Left ventricle myocardium inferior (tissue), 1 donor: ENCODE measurements at regions not wholly inside any gene's neighbourhood (a gene's known extent, or its start where the extent isn't known, plus 50 kb on each side); places are given as distances from the start of the nearest gene placed in this dataset.

Source experiments
- DNase-seq: peaks from one replicate; pipeline ENCODE4 v3.0.0-alpha.2; 2020
- H3K27ac ChIP-seq: fragments of 200-600 bp; replicated peaks from 2 replicates; pipeline ENCODE4 v1.8.0; 2021
- H3K27me3 ChIP-seq: fragments of 200-600 bp; 2 replicates; pipeline ENCODE4 v1.8.0; 2021; ENCODE audit warnings: low read depth
- H3K36me3 ChIP-seq: fragments of 200-600 bp; 2 replicates; pipeline ENCODE4 v1.8.0; 2021
- H3K4me1 ChIP-seq: fragments of 200-600 bp; 2 replicates; pipeline ENCODE4 v1.8.0; 2021
- H3K4me3 ChIP-seq: fragments of 200-600 bp; 2 replicates; pipeline ENCODE4 v1.8.0; 2021; ENCODE audit warnings: mild to moderate bottlenecking, moderate library complexity
- H3K9me3 ChIP-seq: fragments of 200-600 bp; replicated peaks from 2 replicates; pipeline ENCODE4 v1.8.0; 2021
- CTCF ChIP-seq: fragments of 200-600 bp; IDR thresholded peaks from 2 replicates; pipeline ENCODE4 v1.8.0; 2021; ENCODE audit warnings: antibody characterized with exemption, mild to moderate bottlenecking, borderline replicate concordance
- intact Hi-C: fragments of 100-400 bp; cut with micrococcal nuclease; formaldehyde crosslinking; loops from one replicate; pipeline ENCODE4 v1.11.0; 2022
- donor health status: DM: no; HTN: yes; CAD: no; lungs with severe emphysema.

GRCh38 chr1:69406244-69406643 lies 161.5 kb upstream of the LRRC7 start:
- DNase-seq, result no peak
- H3K27me3 ChIP-seq, result no peaks in the 10 kb centered on the region
- H3K27ac ChIP-seq, result no peak overlapping the region
- H3K9me3 ChIP-seq, result peaks cover 7% of the 10 kb centered on the region
- no peaks in the 10 kb centered on the region for H3K36me3 ChIP-seq
- no peak for TF ChIP-seq CTCF
- intact Hi-C loops, result no loop called here
- H3K4me1 ChIP-seq, result no peaks in the 10 kb centered on the region
- no peak overlapping the region for H3K4me3 ChIP-seq

GRCh38 chr1:69409731-69410456 lies 157.8 kb upstream of the LRRC7 start:
- H3K9me3 ChIP-seq, result peaks cover 7% of the 10 kb centered on the region
- no peak overlapping the region for H3K4me3 ChIP-seq
- H3K27ac ChIP-seq, result no peak overlapping the region
- peaks cover 4% of the 10 kb centered on the region for H3K4me1 ChIP-seq
- intact Hi-C loops, result no loop called here
- no peaks in the 10 kb centered on the region for H3K27me3 ChIP-seq
- DNase-seq, result no peak
- no peaks in the 10 kb centered on the region for H3K36me3 ChIP-seq
- no peak for TF ChIP-seq CTCF

- intact Hi-C loops, result no loop called here
- no peak for TF ChIP-seq CTCF
- DNase-seq, result no peak
Measured at GRCh38 chr1:69410457-69410850, 157.3 kb upstream of the LRRC7 start.

DNA sequence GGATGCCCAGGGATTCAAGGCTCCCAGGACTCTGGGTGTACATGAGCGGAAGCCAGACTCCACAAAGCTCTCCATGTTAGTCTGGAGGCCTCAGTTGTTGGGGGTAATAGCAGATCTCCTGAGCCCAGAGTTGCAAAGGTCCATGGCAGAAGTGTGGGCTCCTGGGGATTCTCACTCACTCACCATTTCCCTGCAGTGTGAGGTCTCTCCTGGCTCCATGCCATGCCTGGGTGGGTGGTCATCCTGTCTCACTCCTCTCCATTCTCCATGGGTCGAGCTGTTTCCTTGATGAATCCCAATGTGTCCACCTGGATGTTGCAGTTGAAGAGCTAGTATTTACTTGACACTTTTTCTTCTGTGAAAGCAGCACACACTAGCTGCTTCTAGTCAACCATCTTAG lies 156.8 kb upstream of the LRRC7 start:
- Histone ChIP-seq H3K9me3 (peaks cover 12% of the 10 kb centered on the region), H3K36me3 (no peaks in the 10 kb centered on the region), H3K4me1 (peaks cover 4% of the 10 kb centered on the region), H3K27me3 (no peaks in the 10 kb centered on the region), H3K27ac (no peak overlapping the region), H3K4me3 (no peak overlapping the region)
- no peak for DNase-seq
- intact Hi-C loops, result no loop called here
- no peak for TF ChIP-seq CTCF

More at GRCh38 chr1:69410457-69410850, 157.3 kb upstream of the LRRC7 start:
- Histone ChIP-seq H3K4me1 (peaks cover 4% of the 10 kb centered on the region), H3K27ac (no peak overlapping the region), H3K36me3 (no peaks in the 10 kb centered on the region), H3K4me3 (no peak overlapping the region), H3K9me3 (peaks cover 11% of the 10 kb centered on the region), H3K27me3 (no peaks in the 10 kb centered on the region)

- Histone ChIP-seq H3K27ac (no peak overlapping the region), H3K27me3 (no peaks in the 10 kb centered on the region), H3K9me3 (peaks cover 12% of the 10 kb centered on the region), H3K4me3 (no peak overlapping the region), H3K36me3 (no peaks in the 10 kb centered on the region), H3K4me1 (peaks cover 4% of the 10 kb centered on the region)
- intact Hi-C loops, result no loop called here
- no peak for DNase-seq
- no peak for TF ChIP-seq CTCF
Measured at GRCh38 chr1:69411617-69412016, 156.1 kb upstream of the LRRC7 start.
